Lower leg skin (tissue), 3 donors: ENCODE measurements at regions not wholly inside any gene's neighbourhood (a gene's known extent, or its start where the extent isn't known, plus 50 kb on each side); places are given as distances from the start of the nearest gene placed in this dataset.

ENCODE experiments used
- CTCF ChIP-seq, 3 donors: fragments of 450-650 bp; IDR thresholded peaks; one replicate each; pipeline ENCODE4 v1.5.1; 2016; ENCODE audit warnings: antibody characterized with exemption in 3 of 3, mild to moderate bottlenecking in 3 of 3, moderate library complexity in 2 of 3
- POLR2A ChIP-seq, 2 donors: fragments of 450-650 bp; IDR thresholded peaks; one replicate each; pipeline ENCODE4 v1.6.1; 2016 to 2017; ENCODE audit warnings: antibody characterized with exemption in 2 of 2, mild to moderate bottlenecking in 1 of 2, moderate library complexity in 1 of 2

- TF ChIP-seq CTCF (IDR thresholded peaks at IDR 0.05), result no peak
- TF ChIP-seq POLR2A (IDR thresholded peaks at IDR 0.05), result no peak
Observed at GRCh38 chr3:22981166-22981565, 222.0 kb upstream of the UBE2E2 start.
